ENCODE measurements at regions not wholly inside any gene's neighbourhood (a gene's known extent, or its start where the extent isn't known, plus 50 kb on each side); places are given as distances from the start of the nearest gene placed in this dataset.

DNA sequence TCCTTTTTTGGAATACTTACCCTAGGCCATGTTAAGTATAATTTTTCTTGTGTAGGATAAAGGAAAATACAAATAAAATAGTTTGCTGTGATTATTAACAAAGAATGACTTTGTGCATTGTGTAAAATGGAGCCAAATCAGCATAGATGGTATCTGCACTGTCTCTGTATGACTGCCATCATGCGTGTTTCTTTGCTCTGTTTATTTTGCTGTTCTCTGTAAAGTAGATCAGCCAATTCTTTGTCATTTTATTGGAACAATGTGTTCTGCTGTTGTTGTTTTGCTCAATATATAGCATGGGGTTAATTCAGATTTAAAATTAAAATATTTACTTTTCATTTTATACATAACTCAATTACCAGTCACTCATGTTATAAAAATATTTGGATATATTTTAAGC lies 181.3 kb upstream of the UBE2E3 start:
- Histone ChIP-seq H3K27me3 (ENCODE audit: low read depth) (no peaks in the 10 kb centered on the region), H3K9me3 (no peaks in the 10 kb centered on the region), H3K36me3 (no peaks in the 10 kb centered on the region), H3K4me1 (no peaks in the 10 kb centered on the region), H3K27ac (no peak overlapping the region), H3K4me3 (no peak overlapping the region)
- DNase-seq, result no peak
- no peak for TF ChIP-seq CTCF (IDR thresholded peaks at IDR 0.05)
- intact Hi-C loops (cut with DNase I), result no loop called here
- ATAC-seq, result no peak

DNA sequence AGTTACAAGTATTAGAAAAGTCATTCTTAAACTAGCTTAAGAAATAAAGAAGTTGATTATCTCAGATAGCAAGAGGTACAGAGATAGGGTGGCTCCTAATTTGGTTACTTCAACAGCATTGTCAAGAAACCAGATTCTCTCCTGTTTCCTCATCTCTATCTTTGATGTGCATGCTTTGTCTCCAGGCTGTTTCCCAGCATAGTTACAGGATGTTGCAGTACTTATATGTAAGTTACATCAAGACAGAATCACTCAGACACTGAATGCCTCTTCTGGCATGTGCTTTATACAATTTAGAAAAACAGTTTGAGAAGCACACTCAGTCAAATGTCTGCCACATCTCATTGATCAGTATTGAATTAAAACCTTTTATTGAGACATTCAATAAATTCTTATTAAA lies 189.5 kb upstream of the UBE2E3 start:
- Histone ChIP-seq H3K36me3 (no peaks in the 10 kb centered on the region), H3K4me1 (no peaks in the 10 kb centered on the region), H3K27me3 (ENCODE audit: low read depth) (no peaks in the 10 kb centered on the region), H3K9me3 (no peaks in the 10 kb centered on the region), H3K27ac (no peak overlapping the region), H3K4me3 (no peak overlapping the region)
- TF ChIP-seq CTCF (IDR thresholded peaks at IDR 0.05), result no peak
- ATAC-seq, result no peak
- no peak for DNase-seq
- intact Hi-C loops (cut with DNase I), result no loop called here

GRCh38 chr2:180787330-180787729 lies 193.1 kb upstream of the UBE2E3 start:
- no peak overlapping the region for H3K27ac ChIP-seq
- no peaks in the 10 kb centered on the region for H3K4me1 ChIP-seq
- H3K27me3 ChIP-seq (ENCODE audit: low read depth), result no peaks in the 10 kb centered on the region
- intact Hi-C loops (cut with DNase I), result no loop called here
- H3K4me3 ChIP-seq, result no peak overlapping the region
- ATAC-seq, result no peak
- DNase-seq, result no peak
- no peaks in the 10 kb centered on the region for H3K9me3 ChIP-seq
- TF ChIP-seq CTCF (IDR thresholded peaks at IDR 0.05), result no peak
- no peaks in the 10 kb centered on the region for H3K36me3 ChIP-seq

- H3K27me3 ChIP-seq (ENCODE audit: low read depth), result no peaks in the 10 kb centered on the region
- H3K27ac ChIP-seq, result no peak overlapping the region
- no peaks in the 10 kb centered on the region for H3K4me1 ChIP-seq
- DNase-seq, result no peak
- intact Hi-C loops (cut with DNase I), result no loop called here
- no peaks in the 10 kb centered on the region for H3K9me3 ChIP-seq
- no peak for ATAC-seq
- H3K36me3 ChIP-seq, result no peaks in the 10 kb centered on the region
- no peak for TF ChIP-seq CTCF (IDR thresholded peaks at IDR 0.05)
- H3K4me3 ChIP-seq, result no peak overlapping the region
These were observed 199.1 kb upstream of the UBE2E3 start for GRCh38 chr2:180781276-180781675.

DNA sequence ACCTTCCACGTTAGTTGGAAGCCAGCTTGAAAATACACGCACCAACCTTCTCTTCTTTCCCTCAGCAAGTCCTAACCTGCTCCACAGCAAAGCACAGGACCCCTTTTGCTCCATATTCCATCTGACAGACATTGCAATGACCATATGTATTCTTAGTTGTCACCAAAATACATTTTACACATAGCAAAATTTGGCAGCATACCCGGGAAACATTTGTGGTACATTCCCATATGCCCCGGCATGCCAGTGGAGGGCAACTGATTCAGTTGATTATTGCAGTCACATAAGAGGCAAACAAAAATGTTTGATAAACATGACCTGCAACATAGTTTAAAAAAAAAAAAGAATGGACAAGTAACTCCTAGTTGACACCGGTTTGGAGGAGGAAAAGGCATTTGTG lies 202.1 kb upstream of the UBE2E3 start:
- no peak overlapping the region for H3K4me3 ChIP-seq
- H3K27me3 ChIP-seq (ENCODE audit: low read depth), result no peaks in the 10 kb centered on the region
- no peak overlapping the region for H3K27ac ChIP-seq
- no peak for TF ChIP-seq CTCF (IDR thresholded peaks at IDR 0.05)
- no peaks in the 10 kb centered on the region for H3K36me3 ChIP-seq
- no peak for ATAC-seq
- no peaks in the 10 kb centered on the region for H3K4me1 ChIP-seq
- no peak for DNase-seq
- H3K9me3 ChIP-seq, result no peaks in the 10 kb centered on the region
- intact Hi-C loops (cut with DNase I), result no loop called here

GRCh38 chr2:180776921-180777320 lies 203.5 kb upstream of the UBE2E3 start:
- Histone ChIP-seq H3K27me3 (ENCODE audit: low read depth) (no peaks in the 10 kb centered on the region), H3K4me1 (no peaks in the 10 kb centered on the region), H3K27ac (no peak overlapping the region), H3K9me3 (no peaks in the 10 kb centered on the region), H3K36me3 (no peaks in the 10 kb centered on the region), H3K4me3 (no peak overlapping the region)
- DNase-seq (no peak), ATAC-seq (no peak)
- TF ChIP-seq CTCF (IDR thresholded peaks at IDR 0.05), result no peak
- intact Hi-C loops (cut with DNase I), result no loop called here
